ENCODE measurements at regions not wholly inside any gene's neighbourhood (a gene's known extent, or its start where the extent isn't known, plus 50 kb on each side); places are given as distances from the start of the nearest gene placed in this dataset.

DNA sequence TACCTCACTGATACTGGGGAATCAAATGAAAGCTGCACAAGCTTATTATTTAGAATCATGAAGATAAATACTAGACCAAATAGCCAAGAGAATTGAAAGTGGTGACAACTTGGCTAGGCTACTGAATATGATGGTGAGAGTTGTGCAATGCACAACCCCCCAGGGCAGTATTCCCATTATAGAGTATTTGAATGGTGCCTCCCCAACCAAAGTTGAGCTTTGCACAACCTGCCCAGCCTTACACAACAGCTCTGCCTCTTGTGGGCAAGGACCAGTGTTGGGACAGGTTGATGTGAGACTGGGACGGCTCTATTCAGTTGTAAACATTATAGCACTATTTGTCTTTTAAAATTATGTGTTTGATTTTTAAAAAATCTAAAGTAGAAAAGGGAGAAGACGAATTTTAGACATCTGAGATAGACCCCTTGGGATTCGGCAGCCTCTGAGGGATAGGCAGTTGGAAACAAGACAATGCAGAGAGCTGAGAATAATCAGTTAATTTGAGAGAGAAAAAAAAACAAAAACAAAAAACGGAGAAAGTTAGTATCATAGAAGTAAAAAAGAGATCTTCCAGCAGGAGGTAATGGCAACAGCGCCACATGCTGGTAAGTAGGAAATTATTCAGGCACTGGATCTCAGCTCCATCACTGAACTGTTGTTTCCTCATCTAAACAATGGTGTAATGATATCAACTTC, 91.0 kb upstream of the KCNA3 start:
- no peak overlapping the region for H3K27ac ChIP-seq
- no peaks in the 10 kb centered on the region for H3K27me3 ChIP-seq (ENCODE audit: insufficient read depth, low read depth, severe bottlenecking)
- no peaks in the 10 kb centered on the region for H3K9me3 ChIP-seq (ENCODE audit: severe bottlenecking)
- no peaks in the 10 kb centered on the region for H3K36me3 ChIP-seq
- H3K4me3 ChIP-seq (ENCODE audit: low read depth, low read length), result no peak overlapping the region
- TF ChIP-seq, protein P1, sequence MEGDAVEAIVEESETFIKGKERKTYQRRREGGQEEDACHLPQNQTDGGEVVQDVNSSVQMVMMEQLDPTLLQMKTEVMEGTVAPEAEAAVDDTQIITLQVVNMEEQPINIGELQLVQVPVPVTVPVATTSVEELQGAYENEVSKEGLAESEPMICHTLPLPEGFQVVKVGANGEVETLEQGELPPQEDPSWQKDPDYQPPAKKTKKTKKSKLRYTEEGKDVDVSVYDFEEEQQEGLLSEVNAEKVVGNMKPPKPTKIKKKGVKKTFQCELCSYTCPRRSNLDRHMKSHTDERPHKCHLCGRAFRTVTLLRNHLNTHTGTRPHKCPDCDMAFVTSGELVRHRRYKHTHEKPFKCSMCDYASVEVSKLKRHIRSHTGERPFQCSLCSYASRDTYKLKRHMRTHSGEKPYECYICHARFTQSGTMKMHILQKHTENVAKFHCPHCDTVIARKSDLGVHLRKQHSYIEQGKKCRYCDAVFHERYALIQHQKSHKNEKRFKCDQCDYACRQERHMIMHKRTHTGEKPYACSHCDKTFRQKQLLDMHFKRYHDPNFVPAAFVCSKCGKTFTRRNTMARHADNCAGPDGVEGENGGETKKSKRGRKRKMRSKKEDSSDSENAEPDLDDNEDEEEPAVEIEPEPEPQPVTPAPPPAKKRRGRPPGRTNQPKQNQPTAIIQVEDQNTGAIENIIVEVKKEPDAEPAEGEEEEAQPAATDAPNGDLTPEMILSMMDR (IDR thresholded peaks at IDR 0.05; ENCODE audit: low read depth, low read length), result peak; percentile 72
- no peak for DNase-seq

DNA sequence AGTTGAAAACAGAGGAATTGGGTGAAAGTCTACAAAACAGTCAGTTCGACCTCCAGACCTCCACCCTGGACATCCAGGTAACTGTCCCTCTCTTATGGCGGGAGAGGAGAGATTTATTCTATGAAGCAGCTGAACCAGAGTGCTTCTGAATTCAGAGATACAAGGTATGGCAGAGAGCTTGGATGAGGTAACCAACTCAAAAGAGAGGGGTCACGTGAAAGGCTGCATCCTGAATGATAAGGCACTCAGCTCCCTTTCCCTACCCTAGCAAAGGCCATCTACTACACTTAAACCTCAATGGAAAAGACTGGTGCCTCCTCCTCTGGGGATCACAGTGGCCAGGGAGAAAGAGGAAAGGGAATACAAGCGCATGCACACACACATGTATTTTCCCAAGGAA, 88.4 kb upstream of the KCNA3 start:
- Histone ChIP-seq H3K4me3 (ENCODE audit: low read depth, low read length) (no peak overlapping the region), H3K27ac (no peak overlapping the region), H3K9me3 (ENCODE audit: severe bottlenecking) (no peaks in the 10 kb centered on the region), H3K36me3 (no peaks in the 10 kb centered on the region), H3K27me3 (ENCODE audit: insufficient read depth, low read depth, severe bottlenecking) (no peaks in the 10 kb centered on the region)
- TF ChIP-seq, protein P1 (IDR thresholded peaks at IDR 0.05; ENCODE audit: low read depth, low read length), result no peak
- DNase-seq, result no peak

DNA sequence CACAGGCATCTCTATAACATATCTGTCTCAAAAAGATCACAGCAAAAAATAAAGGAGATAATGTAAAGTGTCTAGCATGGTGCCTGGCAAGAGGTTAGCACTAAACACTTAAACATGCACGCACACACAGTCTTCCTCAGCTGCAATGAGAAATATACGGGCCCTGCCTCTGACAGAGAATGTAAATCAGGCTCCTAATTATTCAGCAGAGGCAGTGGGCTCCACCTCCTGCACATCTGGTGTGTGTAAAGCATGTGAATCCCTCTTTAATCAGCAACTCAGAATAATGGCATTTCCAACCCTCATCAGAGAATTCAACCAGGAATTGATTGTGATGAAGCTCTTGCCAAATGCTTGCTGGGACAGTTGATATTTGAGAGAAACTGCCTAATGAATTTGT, 85.6 kb upstream of the KCNA3 start:
- no peak overlapping the region for H3K4me3 ChIP-seq (ENCODE audit: low read depth, low read length)
- H3K27ac ChIP-seq, result no peak overlapping the region
- no peaks in the 10 kb centered on the region for H3K9me3 ChIP-seq (ENCODE audit: severe bottlenecking)
- no peaks in the 10 kb centered on the region for H3K36me3 ChIP-seq
- TF ChIP-seq, protein P1 (IDR thresholded peaks at IDR 0.05; ENCODE audit: low read depth, low read length), result no peak
- H3K27me3 ChIP-seq (ENCODE audit: insufficient read depth, low read depth, severe bottlenecking), result no peaks in the 10 kb centered on the region
- DNase-seq, result no peak

DNA sequence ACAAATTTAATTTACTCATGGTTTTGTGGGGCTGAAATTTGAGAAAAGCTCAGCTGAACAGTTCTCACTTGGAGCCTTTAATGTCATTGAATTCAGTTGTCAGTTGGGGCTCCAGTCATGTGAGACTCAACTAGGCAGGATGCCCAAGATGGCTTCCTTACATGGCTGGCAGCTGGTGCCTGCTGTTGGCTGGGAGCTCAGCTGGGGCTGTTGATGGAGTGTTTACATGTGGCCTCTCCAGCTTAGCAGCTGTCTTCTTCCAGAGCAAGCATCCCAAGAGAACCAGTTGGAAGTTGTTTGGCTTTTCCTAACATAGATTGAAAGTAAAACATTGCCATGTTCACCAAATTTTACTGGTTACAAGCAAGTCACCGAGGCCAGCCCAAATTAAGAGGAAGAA, 81.8 kb upstream of the KCNA3 start:
- Histone ChIP-seq H3K4me3 (ENCODE audit: low read depth, low read length) (no peak overlapping the region), H3K36me3 (no peaks in the 10 kb centered on the region), H3K9me3 (ENCODE audit: severe bottlenecking) (no peaks in the 10 kb centered on the region), H3K27me3 (ENCODE audit: insufficient read depth, low read depth, severe bottlenecking) (no peaks in the 10 kb centered on the region), H3K27ac (no peak overlapping the region)
- peak; percentile 38 for DNase-seq
- TF ChIP-seq, protein P1 (IDR thresholded peaks at IDR 0.05; ENCODE audit: low read depth, low read length), result no peak

DNA sequence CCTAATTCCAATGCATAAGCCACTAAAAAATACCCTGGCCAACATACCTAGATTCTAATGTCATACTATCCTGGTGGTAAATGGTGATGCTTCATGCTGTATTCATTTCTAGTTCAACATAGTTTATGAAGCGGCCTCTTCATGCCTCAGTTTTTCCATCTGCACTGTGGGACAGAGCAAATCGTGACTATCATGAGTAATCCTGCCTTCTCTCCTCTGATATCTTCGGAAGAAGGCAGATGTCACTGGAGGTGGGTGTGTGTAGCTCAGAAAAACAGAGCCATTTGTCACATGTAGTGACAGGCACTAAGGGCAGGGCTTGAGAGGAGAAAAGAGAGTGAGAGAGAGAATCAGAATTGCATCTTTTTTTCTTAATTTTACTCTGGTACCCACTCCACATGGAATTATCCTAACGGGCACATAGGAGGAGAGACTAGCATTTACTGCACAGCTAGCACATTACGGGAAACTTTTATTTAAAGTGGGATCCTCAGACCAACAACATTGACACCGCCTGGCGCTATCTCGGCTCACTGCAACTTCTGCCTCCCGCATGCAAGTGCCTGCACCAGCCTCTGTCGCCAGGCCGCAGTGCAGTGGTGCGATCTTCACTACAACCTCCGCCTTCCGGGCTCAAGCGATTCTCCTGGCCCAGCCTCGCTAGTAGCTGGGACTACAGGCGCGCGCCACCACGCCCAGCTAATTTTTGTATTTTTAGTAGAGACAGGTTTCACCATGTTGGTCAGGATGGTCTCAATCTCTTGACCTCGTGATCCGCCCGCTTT, 78.4 kb upstream of the KCNA3 start:
- TF ChIP-seq, protein P1 (IDR thresholded peaks at IDR 0.05; ENCODE audit: low read depth, low read length), result no peak
- no peaks in the 10 kb centered on the region for H3K27me3 ChIP-seq (ENCODE audit: insufficient read depth, low read depth, severe bottlenecking)

More for the DNA sequence above, 78.4 kb upstream of the KCNA3 start:
- H3K36me3 ChIP-seq, result no peaks in the 10 kb centered on the region
- no peak overlapping the region for H3K4me3 ChIP-seq (ENCODE audit: low read depth, low read length)
- no peak overlapping the region for H3K27ac ChIP-seq
- H3K9me3 ChIP-seq (ENCODE audit: severe bottlenecking), result no peaks in the 10 kb centered on the region
- no peak for DNase-seq
